ENCODE measurements at regions not wholly inside any gene's neighbourhood (a gene's known extent, or its start where the extent isn't known, plus 50 kb on each side); places are given as distances from the start of the nearest gene placed in this dataset.

- no peak for TF ChIP-seq CTCF (IDR thresholded peaks at IDR 0.05)
- TF ChIP-seq POLR2A (IDR thresholded peaks at IDR 0.05) = no peak
These were observed 339.8 kb upstream of the RGMB start for GRCh38 chr5:98433673-98434072.

All from uterus (tissue), 2 donors.